Right atrium auricular region (tissue), 2 donors: ENCODE measurements at regions not wholly inside any gene's neighbourhood (a gene's known extent, or its start where the extent isn't known, plus 50 kb on each side); places are given as distances from the start of the nearest gene placed in this dataset.

Experiments used
- DNase-seq: peaks from one replicate; pipeline ENCODE4 v3.0.0-alpha.2; 2019; ENCODE audit warnings: low spot score
- H3K27ac ChIP-seq, 2 donors: fragments of 200-600 bp; sonication (generic); 1 replicate in 1 of 2; 2 replicates in 1 of 2; pipeline ENCODE4 v1.5.1; 2016 to 2019
- H3K27me3 ChIP-seq, 2 donors: fragments of 200-600 bp; sonication (generic); one replicate each; pipeline versions ENCODE4 v1.5.1 to v1.6.0; 2017 to 2019
- H3K36me3 ChIP-seq: fragments of 200-600 bp; sonication (generic); one replicate; pipeline ENCODE4 v1.5.1; 2016
- H3K4me1 ChIP-seq, 2 donors: fragments of 200-600 bp; sonication (generic); one replicate each; pipeline versions ENCODE4 v1.5.1 to v1.6.0; 2017 to 2019
- H3K4me3 ChIP-seq, 2 donors: fragments of 200-600 bp; sonication (generic); 1 replicate in 1 of 2; 2 replicates in 1 of 2; pipeline ENCODE4 v1.5.1; 2017 to 2019; ENCODE audit warnings: mild to moderate bottlenecking in 1 of 2, moderate library complexity in 1 of 2
- H3K9me3 ChIP-seq, 2 donors: fragments of 200-600 bp; sonication (generic); one replicate each; pipeline ENCODE4 v1.5.1; 2019
- CTCF ChIP-seq, 2 donors: fragments of 200-600 bp; sonication (generic); IDR thresholded peaks; one replicate each; pipeline ENCODE4 v1.5.1; 2019; ENCODE audit warnings: antibody characterized with exemption in 2 of 2

DNA sequence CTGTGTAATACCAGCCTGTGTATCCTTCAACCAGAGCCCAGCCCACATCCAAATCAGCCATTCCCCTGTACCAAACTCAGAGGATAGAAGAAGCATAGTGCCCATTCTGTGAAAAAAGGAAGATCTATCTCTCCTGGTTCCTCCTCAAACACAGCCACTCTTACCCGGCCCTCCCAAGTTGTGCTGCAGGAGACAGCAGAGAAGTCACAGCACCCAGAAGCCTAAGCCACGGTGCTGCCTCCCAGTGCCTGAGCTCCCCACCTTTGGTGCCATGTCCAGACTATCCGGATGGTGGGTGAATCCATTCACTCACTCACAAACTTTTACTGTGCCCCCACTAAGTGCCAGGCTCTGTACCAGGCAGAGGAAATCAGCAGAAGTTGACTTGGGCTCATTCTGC, 166.0 kb upstream of the ZMIZ1 start:
- no peak for TF ChIP-seq CTCF (IDR thresholded peaks at IDR 0.05)
- Histone ChIP-seq H3K36me3 (no peaks in the 10 kb centered on the region), H3K9me3 (no peaks in the 10 kb centered on the region), H3K4me1 (peaks cover 0 to 9% of the 10 kb centered on the region in 2 donors), H3K27ac (no peak overlapping the region), H3K4me3 (no peak overlapping the region), H3K27me3 (no peaks in the 10 kb centered on the region)
- peak; percentile 51 for DNase-seq

DNA sequence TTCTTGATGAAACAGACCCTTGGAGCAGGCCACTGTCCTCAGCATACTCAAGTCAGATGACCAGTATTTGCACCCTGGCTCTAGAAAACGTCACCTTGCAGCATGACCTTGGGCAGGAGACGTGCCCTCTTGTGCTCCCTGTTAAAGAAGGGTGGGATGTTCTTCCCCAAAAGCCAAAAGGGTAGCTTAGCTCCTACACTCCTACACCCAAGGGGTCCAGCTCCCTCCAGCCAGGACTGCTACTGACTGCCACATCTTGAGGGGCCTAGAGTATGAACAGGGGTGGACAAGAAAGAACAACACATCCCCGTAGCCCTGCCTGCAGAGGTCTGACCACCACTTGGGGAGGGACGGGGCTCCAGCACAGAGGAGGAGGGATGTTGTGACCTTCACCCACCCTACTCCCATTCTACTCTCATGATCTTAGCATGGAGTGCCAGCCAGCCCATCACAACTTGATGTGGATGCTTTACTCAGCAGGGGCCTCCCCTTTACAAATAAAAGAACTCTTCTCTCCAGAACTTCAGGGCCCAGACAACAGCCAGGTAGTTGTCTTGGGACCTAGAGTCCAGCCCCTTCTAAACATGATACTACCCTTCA, 165.3 kb upstream of the ZMIZ1 start:
- Histone ChIP-seq H3K4me3 (no peak overlapping the region), H3K9me3 (no peaks in the 10 kb centered on the region), H3K27me3 (no peaks in the 10 kb centered on the region), H3K4me1 (peaks cover 0 to 9% of the 10 kb centered on the region in 2 donors), H3K36me3 (no peaks in the 10 kb centered on the region), H3K27ac (no peak overlapping the region)
- no peak for TF ChIP-seq CTCF (IDR thresholded peaks at IDR 0.05)
- peak; percentile 23 for DNase-seq

DNA sequence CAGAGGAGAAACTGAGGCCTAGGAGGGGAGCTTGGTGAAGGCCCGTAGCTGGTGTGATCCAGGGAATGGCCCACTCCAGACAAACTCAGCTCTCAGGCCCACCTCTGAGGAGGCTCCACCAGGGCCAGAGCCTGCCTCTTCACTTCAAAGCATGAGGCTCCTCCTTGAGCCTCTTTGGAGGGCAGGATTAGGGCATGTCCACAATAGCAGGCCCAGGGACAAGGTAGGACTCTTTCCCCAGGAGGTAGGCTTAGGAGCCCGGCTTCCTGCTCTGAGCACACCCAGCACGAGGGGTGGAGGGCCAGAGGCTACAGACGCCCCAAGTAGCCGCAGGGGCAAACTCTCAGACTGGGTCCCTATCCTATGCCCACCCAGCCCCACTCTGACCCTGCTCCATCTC, 164.6 kb upstream of the ZMIZ1 start:
- no peaks in the 10 kb centered on the region for H3K9me3 ChIP-seq
- peak; percentile 42 for DNase-seq
- H3K4me1 ChIP-seq = peaks cover 0 to 9% of the 10 kb centered on the region in 2 donors
- no peak overlapping the region for H3K27ac ChIP-seq
- H3K4me3 ChIP-seq = no peak overlapping the region
- H3K27me3 ChIP-seq = no peaks in the 10 kb centered on the region
- no peak for TF ChIP-seq CTCF (IDR thresholded peaks at IDR 0.05)
- no peaks in the 10 kb centered on the region for H3K36me3 ChIP-seq

GRCh38 chr10:78905015-78905956, 163.5 kb upstream of the ZMIZ1 start:
- DNase-seq = peak; percentile 28
- Histone ChIP-seq H3K27me3 (no peaks in the 10 kb centered on the region), H3K9me3 (no peaks in the 10 kb centered on the region), H3K4me1 (peaks cover 0 to 5% of the 10 kb centered on the region in 2 donors), H3K4me3 (no peak overlapping the region), H3K27ac (no peak overlapping the region), H3K36me3 (no peaks in the 10 kb centered on the region)
- TF ChIP-seq CTCF (IDR thresholded peaks at IDR 0.05) = no peak

GRCh38 chr10:78905957-78906308, 162.8 kb upstream of the ZMIZ1 start:
- DNase-seq = peak; percentile 28
- H3K4me3 ChIP-seq = no peak overlapping the region
- H3K4me1 ChIP-seq = no peaks in the 10 kb centered on the region
- no peaks in the 10 kb centered on the region for H3K9me3 ChIP-seq
- H3K36me3 ChIP-seq = no peaks in the 10 kb centered on the region
- H3K27ac ChIP-seq = no peak overlapping the region
- H3K27me3 ChIP-seq = no peaks in the 10 kb centered on the region
- TF ChIP-seq CTCF (IDR thresholded peaks at IDR 0.05) = no peak
